ENCODE measurements at regions not wholly inside any gene's neighbourhood (a gene's known extent, or its start where the extent isn't known, plus 50 kb on each side); places are given as distances from the start of the nearest gene placed in this dataset.
"Not testable (repeated sequence)": the region's sequence is repeated elsewhere in the genome, so short reads cannot be mapped to it uniquely, and the experiment has no call there.

GRCh38 chr6:141764388-141764787 lies 368.3 kb upstream of the GJE1 start:
- DNase-seq: no peak

- DNase-seq: no peak
Observed at GRCh38 chr6:141758430-141758829, 374.3 kb upstream of the GJE1 start.

- DNase-seq: no peak
Observed at GRCh38 chr6:141753180-141753579, 379.5 kb upstream of the GJE1 start.

- no peak for DNase-seq
Observed at GRCh38 chr6:141752677-141753076, 380.0 kb upstream of the GJE1 start.

DNA sequence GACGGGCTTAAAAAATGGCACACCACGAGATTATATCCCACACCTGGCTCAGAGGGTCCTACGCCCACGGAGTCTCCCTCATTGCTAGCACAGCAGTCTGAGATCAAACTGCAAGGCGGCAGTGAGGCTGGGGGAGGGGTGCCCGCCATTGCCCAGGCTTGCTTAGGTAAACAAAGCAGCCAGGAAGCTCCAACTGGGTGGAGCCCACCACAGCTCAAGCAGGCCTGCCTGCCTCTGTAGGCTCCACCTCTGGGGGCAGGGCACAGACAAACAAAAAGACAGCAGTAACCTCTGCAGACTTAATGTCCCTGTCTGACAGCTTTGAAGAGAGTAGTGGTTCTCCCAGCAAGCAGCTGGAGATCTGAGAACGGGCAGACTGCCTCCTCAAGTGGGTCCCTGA lies 386.4 kb upstream of the GJE1 start:
- DNase-seq: not testable (repeated sequence)

GRCh38 chr6:141744971-141745370 lies 387.8 kb upstream of the GJE1 start:
- DNase-seq: no peak

DNA sequence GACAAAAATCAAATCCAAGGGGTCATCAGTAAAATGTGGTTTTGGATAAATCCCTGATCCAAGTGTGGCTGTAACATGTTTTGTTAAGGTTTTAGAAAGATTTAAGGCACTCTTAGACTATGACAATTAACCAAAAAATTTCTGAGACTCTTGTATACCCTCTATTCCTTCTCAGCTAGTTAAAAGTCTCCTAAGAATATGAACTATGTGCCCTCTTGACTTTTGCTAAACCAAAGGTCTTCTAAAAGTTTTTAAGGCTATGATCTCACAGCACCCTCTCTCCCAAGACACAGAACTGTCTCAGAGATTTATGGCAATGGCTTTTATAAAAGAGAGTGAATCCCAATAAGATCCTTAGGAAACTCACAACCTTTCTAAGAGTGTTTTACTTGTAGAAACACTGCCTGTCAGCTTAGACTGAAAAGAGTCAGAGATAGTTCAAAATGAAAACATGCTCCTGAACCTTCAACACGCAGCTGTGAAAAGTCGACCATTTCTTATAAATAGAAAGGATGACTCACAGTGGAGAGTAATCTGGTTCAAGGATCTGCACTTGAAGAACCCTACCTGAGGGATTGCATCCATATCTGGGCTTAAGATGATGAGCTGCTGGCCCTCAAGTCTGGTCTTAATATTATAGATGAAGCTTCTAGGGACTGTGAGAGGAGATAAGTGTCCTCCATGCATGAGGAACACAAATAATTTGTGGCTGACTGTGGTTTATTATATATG lies 388.4 kb upstream of the GJE1 start:
- no peak for DNase-seq

GRCh38 chr6:141736104-141736503 lies 396.6 kb upstream of the GJE1 start:
- DNase-seq: no peak

DNA sequence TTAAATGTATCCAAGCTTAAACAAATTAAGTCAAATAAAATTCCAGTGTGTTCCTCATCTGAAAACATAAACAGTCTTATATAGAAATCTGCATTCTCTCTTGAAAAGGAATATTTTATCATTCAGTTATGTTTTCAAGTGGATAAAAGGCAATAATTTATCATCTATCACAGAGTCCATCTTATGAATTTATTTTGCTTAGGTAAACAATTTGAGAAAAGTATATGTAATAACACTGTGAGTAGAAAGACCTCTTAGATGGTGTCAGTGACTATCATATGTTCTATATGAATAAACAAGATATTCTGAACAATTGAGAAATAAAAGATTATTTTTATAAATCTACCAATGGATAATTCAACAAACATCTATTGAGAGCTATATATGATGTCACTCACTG lies 397.6 kb upstream of the GJE1 start:
- DNase-seq: no peak

- DNase-seq: no peak
Observed at GRCh38 chr6:141734071-141734840, 398.5 kb upstream of the GJE1 start.

DNA sequence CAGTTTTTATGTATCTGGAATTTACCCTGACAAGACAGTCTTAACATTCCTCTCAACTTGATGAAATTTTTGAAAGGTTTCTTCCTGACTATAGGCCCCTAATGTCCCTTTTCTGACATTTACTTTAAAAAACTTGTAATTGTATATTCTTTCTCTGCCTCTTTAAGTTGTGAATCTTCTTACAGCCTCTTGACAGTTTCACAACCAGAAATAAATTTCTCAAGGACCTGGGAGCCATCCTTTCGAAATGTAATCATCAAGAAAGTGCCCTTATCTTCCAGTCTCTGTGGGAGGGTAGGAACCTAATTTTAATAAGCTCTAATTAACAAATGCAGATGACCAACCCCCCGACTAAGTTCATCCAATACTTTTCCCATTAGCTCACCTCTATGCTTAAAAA lies 403.6 kb upstream of the GJE1 start:
- DNase-seq: no peak

- no peak for DNase-seq
Observed at GRCh38 chr6:141728330-141728729, 404.4 kb upstream of the GJE1 start.

DNA sequence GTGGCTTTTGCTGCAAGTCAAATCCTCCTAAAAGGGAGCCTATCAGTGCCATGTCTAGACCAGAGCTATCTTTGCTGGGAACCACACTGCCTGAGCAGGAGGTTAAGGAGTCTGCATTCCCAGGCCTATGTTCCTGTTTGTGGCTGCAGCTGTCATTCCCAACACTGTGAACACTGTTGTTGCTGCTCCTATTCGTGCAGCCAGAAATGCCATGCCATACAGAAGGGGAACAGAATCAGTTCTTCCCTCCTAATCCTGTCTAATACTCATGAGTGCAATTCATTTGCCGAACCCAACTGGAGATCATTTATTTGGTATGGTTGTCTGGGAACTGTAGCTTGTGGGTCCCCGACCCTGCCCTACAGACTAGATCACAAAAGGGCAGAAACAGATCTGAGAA lies 406.5 kb upstream of the GJE1 start:
- no peak for DNase-seq

DNA sequence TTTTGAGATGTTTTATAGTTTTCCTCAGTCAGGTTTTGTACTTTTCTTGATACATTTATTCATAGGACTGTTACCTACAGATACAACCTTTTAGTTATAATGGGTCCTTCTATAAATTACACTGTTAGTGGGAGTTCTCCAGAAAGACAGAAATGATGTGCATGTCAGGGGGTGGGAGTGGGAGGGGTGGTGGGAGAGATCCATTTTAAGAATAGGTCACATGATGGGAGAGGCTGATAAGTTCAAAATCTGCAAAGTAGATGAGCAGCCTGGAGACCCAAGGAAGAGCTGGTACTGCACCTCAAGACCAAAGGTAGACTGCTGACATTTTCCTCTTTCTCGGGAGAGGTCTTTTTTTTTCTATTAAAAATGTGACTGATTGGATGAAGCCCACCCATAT lies 408.0 kb upstream of the GJE1 start:
- no peak for DNase-seq

- DNase-seq: no peak
Observed at GRCh38 chr6:141719476-141719875, 413.2 kb upstream of the GJE1 start.

- no peak for DNase-seq
Observed at GRCh38 chr6:141705431-141705830, 427.3 kb upstream of the GJE1 start.

DNA sequence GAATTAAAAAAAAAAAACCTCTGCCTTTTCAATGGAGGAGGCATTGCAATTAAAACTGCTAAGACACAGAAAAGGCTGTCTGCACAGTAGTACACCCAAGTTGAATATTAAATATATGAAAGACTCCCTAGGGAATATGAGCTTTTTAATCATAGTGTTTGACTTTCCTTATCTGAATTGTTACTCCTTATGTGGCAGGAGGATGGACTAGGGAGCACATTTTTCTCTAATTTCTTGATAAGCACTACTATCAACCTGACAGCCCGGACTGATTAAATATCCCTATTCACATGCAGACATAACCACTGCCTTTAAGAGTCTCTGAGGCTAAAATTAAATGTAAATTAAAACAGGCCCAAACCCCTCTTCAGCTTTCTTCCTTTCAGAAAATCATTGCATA lies 428.6 kb upstream of the GJE1 start:
- DNase-seq: no peak

DNA sequence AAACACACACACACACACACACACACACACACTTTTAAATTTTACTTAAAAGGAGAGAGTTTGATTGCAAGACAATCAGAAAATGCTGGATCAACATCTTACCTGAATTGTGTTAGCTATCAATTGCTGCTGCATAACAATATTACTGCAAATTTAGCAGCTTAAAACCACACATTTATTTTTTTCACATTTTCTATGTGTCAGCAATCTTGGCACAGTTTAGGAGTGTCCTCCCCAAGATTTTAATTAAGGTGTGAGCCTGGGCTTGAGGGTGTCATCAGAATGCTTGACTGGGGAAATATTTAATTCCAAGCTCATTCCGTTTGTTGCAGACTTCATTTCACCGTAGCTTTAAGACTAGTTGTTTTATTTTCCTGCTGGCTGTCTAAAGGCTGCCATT lies 431.0 kb upstream of the GJE1 start:
- DNase-seq: no peak

DNA sequence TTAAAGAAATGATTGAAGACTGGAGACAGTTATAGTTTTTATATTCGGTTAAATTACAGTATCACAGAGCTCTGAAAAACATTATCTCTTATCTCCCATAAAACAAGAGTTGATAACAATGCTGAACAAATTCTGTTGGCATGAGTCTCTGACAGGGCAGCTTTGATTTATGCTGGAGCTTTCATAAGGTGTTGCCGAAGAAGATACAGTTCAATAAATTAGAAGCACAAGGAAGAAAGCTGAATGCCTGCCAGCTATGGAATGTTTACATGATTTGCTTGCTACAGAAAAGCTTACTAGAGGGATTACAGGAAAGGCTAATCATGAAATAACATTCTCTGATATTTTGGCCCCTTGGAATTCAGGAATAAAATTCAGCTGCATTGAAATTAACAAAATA lies 431.9 kb upstream of the GJE1 start:
- DNase-seq: no peak

DNA sequence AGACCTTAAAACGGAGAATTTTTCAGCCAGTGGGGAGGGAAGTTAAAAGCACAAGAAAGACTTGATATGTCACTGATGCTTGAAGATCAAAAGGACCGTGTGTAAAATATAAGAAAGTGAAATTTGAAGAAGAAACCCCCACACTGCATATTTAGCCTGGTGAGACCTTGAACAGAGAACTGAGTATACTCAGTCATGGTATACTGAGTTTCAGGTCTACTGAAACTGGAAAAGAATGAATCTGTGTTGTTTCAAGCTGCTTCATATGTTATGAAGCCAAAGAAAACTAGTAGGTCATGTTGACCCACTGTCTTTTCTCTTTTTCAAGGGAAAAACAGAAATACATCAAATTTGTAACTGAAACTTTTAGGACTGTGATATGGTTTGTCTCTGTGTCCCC lies 443.8 kb upstream of the GJE1 start:
- no peak for DNase-seq

- DNase-seq: no peak
Observed at GRCh38 chr6:141685416-141685815, 447.3 kb upstream of the GJE1 start.

GRCh38 chr6:141682391-141682790 lies 450.3 kb upstream of the GJE1 start:
- DNase-seq: no peak

DNA sequence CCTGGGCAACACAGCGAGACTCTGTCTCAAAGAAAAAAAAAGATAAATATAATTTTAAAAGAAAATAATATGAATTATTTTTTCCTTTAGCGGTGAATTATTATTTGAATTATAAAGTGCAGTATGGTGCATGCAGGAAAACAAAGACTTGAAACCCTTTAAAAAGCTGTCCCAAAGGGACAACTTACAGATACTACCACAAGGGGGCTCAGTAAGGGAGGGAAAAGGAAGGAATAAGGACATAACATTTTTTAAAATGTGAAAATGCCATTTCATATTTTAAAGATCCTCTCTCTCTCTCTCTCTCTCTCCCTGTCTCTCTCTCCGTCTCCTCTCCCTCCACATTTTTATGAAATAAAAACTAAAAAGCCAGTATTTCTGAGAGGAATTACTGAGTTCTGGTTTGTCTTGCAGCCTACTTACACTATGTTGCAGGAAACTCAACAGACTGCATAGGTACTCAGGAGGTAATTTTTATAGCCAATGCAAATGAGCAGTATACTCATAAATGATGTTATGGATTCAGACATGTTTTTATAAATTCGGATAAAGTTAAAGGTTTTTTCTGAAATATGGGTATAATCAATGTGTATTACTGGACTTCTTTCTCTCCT lies 455.0 kb upstream of the GJE1 start:
- no peak for DNase-seq

- no peak for DNase-seq
Observed at GRCh38 chr6:141675957-141676356, 456.8 kb upstream of the GJE1 start.
